ENCODE measurements at regions not wholly inside any gene's neighbourhood (a gene's known extent, or its start where the extent isn't known, plus 50 kb on each side); places are given as distances from the start of the nearest gene placed in this dataset.

DNA sequence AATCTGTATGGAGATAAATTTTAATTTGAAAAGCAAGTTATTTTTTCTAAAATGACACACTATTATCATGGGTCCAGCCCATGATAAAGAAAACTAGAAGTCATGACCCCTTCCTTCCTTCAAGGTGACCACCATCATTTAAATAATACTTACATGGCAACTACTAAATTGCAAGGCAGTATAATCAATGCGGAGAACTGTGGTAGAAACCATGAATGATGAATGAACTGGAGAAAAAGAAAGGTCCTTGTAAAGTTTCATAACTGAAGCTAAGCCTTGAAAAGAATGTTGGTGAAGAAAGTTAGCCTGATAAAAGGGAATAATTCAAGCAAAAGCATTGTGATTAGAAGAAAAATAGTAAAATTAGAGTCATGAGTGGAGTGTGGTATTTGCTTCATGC, 222.9 kb upstream of the TBC1D5 start:
- in situ Hi-C loops (cut with HindIII; ENCODE audit: low sequenced_read_pairs) = no loop called here

DNA sequence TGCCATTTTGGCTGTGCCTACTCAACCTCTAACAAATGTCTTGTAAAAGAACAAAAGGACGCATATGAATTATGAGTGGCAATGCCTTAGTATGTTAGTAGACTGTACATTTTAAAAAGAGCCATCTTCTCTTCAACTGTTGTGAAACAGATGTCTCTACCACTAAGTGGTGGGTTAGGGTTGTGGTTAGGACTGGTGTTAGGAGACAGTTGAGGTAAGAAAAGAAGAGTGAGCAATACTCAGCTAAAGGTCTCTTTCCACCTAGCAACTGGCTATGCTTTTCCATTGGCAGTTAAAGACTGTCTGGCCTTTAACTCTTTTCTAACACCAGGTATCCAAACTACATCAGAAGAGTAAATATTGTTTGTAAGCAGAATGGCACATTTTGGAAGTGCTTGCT, 221.7 kb upstream of the TBC1D5 start:
- in situ Hi-C loops (cut with HindIII; ENCODE audit: low sequenced_read_pairs) = no loop called here

DNA sequence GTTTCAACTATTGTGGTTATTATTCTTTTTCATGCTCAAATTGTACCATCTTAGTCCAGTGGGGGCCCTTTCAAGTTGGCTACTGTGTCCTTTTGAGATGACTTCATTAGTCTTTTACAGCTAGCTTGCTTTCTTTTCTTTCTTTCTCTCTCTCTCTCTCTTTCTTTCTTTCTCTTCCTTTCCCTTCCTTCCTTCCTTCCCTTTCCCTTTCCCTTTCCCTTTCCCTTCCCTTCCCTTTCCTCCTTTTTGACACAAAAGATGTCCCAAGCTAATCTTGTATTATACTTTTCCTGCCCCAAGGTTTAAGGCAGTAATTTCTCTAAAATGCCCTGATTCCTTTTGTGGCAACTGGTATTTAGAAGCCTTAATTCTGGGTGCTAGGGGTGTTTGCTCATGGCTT, 213.0 kb upstream of the TBC1D5 start:
- in situ Hi-C loops (cut with HindIII; ENCODE audit: low sequenced_read_pairs) = no loop called here

DNA sequence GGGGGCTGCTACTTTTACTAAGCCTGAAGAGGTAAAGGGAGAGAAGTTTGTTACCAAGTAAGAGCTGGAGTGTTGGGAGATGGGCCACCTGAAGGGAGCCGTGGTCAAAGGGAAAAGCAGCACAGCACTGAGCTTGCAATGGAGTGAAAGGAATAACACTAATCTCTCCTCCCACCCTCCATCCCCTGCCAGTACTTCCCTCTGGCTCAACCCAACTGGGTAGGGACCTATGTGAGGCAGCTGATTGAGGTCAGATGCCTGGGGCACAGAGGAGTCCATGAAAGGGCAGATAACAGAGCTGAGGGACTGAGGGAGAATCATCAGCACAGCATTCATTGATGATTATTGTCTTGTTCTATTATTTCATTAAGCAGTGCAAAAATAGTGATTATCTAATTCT, 212.4 kb upstream of the TBC1D5 start:
- in situ Hi-C loops (cut with HindIII; ENCODE audit: low sequenced_read_pairs) = no loop called here

DNA sequence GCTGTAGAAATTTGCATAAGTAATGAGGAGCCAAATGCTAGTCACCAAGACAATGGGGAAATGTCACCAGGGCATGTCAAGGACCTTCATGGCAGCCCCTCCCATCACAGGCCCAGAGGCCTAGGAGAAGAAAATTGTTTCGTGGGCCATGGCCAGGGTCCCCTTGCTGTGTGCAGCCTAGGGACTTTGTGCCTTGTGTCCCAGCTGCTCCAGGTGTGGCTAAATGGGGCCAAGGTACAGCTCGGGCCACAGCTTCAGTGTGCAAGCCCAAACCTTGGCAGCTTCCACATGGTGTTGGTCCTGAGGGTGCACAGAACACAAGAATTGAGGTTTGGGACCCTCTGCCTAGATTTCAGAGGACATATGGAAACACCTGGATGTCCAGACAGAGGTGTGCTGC, 208.8 kb upstream of the TBC1D5 start:
- in situ Hi-C loops (cut with HindIII; ENCODE audit: low sequenced_read_pairs) = no loop called here

DNA sequence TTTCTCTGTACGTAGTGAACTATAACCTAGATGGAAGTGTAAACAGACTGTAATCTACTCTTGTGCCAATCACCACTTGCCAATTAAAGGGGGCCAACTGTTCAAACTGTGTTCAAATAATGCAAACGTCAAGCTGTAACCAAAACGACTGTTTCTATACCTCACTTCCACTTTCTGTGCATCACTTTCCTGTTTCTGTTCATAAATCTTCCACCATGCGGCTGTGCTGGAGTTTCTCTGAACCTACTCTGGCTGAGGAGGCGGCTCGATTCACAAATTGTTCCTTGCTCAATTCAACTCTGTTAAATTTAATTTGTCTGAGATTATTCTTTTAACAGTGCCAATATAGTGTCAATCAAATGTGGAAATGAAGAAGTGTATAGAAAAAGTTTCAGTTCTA, 206.7 kb upstream of the TBC1D5 start:
- in situ Hi-C loops (cut with HindIII; ENCODE audit: low sequenced_read_pairs) = no loop called here

DNA sequence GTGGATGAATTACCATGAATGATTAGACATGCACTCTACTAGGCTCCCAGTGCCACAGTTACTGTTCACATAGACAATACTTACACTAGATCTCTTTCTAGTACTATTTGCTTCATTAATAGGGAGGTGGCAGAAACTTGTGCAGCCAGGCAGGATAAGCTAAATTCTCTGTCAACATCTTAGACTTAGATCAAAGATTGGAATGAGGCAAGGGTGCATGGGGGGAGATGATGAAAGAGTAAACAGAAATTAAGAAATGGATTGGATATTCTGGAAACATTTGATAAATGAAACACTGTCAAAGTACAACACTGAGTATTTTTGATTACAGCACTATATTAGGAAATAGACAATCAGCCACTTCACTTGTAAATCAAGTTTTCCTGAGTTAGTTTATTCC, 205.4 kb upstream of the TBC1D5 start:
- in situ Hi-C loops (cut with HindIII; ENCODE audit: low sequenced_read_pairs) = no loop called here

DNA sequence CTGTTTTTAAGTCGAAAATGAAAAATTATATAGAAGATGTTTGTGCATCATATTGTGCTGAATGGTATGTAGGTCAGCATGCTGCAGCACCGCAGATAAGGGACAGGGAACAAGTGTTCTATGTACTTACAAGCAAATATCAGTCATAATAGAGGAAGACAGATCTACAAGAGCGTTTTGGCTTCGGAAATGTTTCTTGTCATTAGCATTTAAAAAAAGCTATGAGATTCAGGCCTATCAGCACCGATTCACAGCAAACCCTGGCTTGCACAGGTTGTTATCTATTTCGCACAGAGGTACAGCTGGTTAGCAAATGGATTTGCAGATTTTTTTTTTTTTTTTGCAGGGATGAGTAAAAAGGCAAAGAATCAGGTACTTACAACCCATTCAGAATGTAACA, 204.2 kb upstream of the TBC1D5 start:
- in situ Hi-C loops (cut with HindIII; ENCODE audit: low sequenced_read_pairs) = no loop called here

DNA sequence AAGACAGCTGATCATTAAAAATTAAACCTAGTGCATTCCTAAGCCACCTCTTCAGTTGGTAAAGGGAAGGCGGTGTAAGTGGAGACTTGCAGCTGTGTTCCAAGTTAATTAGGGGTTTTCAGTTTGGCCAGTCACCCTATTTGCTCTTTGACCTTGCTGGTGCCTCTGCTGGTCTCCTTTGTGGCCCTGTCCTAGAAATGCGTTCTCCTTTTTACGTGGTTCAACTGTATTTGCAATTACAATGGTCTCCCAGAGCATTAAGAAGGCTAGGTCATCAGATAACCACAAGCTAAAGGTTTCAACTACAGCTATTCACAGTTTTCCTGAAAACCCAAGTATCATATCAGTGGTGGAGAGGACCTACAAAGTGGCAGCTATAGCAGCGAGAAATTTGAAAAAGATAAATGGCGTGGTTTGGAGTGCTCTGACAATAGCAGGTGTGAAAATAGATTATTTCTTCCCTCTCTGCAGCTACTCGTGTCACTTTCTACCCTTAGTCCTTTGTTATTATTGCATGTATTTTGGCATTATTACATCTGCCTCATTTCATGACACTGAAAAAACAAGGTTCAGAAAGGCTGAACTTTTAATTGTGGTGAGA, 203.5 kb upstream of the TBC1D5 start:
- in situ Hi-C loops (cut with HindIII; ENCODE audit: low sequenced_read_pairs) = no loop called here

DNA sequence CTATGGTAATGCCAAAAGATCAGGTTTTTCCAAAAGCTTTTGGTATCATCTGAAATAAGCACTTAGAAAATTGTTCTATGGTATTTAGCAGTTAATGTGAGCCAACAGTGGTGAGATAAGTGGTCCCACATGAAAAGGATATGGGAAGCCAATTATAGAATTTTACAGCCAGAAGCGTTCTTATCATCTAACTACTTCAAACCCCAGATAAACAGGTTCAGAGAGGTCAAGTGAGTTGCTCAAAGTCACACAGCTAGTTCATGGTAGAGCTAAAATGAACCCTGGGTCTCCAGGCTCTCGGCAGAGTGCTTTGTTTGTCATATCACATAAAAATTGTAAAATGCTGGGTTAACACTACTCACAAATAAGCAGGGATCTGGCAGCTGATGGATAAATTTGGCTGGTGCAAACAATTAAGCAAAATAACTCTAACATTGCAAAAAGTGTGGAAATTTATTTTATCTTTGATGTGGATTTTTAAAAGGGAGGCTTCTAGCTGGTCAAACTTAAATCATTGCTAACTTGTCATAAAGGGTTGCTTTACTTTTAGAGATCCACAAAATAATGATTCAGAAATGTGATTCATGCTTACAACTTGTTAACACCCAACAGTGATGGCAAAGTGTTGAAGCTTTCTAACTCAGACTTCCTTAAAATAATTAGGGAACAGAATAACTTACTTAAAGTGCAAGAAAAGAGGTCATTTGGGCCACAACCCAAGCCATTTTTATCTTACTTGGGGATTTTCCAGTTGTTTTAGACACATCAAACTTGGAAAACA, 202.8 kb upstream of the TBC1D5 start:
- in situ Hi-C loops (cut with HindIII; ENCODE audit: low sequenced_read_pairs) = no loop called here

DNA sequence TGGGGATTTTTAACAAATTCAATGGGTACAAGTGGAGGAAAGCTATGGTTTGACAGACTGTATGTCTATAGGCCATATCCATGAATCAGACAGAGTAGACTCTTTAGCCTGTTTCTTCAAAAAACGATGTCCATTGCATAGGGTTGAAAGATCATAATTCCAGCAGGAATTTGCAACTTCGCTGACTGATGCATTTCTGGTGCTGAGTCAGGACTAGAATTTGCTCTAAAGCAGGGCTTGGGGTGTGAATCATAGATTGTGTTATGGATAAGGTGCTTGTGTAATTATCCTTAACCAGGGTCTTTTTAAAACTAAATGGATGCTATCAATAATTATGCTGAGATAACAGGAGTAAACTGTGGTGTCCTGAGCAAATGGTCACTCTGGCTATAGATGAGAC, 200.4 kb upstream of the TBC1D5 start:
- in situ Hi-C loops (cut with HindIII; ENCODE audit: low sequenced_read_pairs) = no loop called here

DNA sequence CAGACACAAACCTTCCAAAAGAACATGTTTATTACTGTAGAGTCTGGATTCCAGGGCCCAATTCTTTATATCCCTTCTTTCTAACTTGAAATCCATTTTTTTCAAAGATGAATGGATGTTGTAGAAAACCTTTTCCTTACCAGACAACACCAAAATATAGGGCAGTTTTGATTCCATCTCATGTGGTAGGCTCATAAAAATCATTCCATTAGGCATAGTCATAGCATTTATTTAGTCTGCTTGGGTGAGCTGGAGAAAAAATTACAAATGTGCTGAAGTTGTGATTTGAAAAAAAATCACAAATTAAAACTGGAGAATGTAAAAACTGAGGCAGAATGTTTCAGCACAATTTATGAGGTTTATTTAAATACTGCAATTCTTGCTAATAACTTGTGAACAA, 199.3 kb upstream of the TBC1D5 start:
- in situ Hi-C loops (cut with HindIII; ENCODE audit: low sequenced_read_pairs) = no loop called here

DNA sequence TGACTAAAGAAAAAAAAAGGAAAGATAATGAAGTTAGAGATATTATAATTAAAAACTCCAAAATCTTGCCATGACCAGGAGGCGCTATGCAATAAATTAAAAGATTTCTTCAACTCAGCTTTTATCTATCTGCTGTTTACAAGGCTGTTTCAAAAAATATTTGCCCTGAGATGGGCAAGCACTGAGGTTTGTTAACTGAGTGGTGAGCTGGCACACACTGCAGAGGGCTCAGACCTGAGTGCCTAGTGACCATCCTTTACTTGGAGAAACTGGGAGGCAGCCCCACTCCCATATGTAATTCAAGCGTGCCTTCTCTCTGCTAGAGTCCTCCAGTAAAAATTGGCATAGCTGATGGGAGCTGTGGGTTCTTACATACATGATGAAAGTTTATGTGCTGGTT, 198.7 kb upstream of the TBC1D5 start:
- in situ Hi-C loops (cut with HindIII; ENCODE audit: low sequenced_read_pairs) = no loop called here

DNA sequence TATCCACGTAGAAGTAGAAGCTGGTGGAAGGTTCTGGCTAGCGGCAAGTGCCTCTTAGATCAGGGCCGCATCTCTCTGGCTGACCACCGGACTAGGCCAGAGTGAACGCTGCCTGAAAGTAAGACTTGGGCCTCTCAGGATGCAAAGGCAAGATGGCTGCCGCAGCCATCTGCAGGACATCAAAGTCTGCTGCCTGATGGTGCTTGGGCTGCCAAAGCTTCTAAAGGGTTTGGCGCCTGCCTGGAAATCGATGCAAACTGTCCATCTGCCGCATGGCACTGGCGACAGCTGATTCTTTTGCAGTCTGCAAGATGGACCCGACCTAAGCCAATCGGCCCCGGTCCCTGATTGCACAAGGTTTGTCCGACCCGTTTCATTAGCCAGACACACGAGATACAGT, 196.7 kb upstream of the TBC1D5 start:
- in situ Hi-C loops (cut with HindIII; ENCODE audit: low sequenced_read_pairs) = no loop called here

DNA sequence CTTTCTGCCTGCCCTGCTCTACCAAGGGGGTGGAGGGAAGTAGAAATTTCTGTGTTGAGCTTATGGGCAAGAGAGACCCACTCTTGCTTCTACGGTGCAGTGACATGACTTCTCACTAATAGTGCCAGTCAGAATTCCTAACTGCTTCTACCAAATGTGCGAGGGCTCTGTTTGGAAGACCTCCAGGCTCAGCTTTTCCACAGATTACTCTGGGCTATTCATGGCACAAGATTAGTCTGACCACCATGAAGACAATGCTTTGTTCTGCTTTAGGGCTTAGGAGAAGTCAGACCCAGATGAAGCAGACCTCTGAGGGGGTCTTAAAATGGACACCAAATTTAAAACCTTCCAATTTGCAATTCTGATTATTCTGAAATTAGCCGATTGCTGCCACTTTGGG, 195.9 kb upstream of the TBC1D5 start:
- in situ Hi-C loops (cut with HindIII; ENCODE audit: low sequenced_read_pairs) = no loop called here

DNA sequence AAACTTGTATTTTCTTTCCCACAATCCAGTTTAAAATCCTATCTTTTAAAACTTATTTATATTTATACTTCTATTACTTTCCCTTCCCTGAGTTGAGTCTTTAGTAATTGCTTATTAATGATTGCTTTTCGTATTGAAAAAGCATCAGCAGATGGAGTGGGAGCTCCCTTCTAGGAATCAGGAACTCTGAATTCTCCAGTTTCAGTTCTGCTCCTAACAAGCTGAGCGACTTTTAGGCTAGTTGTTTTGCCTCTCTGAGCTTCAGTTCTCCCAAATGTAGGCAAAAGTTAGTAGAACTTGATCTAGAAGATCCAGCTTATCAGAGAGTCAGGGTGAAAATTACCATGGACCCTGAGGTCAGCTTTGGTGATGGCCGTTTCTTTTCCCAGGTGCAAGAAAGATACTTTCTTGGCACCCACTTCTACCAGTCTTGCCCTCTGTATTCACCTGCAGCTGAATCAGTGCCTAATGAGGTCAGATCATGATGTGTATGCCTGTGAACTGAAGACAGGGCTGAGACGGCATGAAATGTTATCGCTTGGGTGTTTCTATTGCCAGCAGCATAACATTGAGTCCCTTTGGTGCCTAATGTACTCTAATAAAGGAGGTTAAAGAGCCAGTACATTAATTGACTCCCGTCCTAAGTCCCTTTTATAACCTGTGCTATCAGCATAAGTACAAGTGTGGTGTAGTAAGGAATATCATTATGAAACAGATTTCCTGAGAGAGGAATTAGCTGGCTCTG, 194.5 kb upstream of the TBC1D5 start:
- in situ Hi-C loops (cut with HindIII; ENCODE audit: low sequenced_read_pairs) = no loop called here

DNA sequence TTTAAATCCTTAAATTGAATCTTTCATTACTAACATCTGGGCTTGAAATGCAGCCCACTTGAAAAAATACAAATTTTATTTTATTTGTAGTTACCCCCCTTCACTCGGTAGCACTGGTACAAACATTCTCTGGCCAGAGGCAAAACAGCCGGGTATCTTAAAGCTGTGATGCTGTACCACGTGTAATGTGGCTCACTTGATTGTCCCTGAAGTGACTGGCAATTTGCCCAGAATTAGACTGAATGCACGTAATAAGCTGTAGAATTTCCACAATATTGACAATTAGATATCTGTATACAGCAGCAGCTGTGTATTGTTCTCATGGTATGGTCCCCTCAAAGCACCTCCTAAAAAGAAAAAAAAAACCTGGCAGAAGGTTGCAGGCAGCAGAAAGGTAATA, 192.8 kb upstream of the TBC1D5 start:
- in situ Hi-C loops (cut with HindIII; ENCODE audit: low sequenced_read_pairs) = no loop called here

DNA sequence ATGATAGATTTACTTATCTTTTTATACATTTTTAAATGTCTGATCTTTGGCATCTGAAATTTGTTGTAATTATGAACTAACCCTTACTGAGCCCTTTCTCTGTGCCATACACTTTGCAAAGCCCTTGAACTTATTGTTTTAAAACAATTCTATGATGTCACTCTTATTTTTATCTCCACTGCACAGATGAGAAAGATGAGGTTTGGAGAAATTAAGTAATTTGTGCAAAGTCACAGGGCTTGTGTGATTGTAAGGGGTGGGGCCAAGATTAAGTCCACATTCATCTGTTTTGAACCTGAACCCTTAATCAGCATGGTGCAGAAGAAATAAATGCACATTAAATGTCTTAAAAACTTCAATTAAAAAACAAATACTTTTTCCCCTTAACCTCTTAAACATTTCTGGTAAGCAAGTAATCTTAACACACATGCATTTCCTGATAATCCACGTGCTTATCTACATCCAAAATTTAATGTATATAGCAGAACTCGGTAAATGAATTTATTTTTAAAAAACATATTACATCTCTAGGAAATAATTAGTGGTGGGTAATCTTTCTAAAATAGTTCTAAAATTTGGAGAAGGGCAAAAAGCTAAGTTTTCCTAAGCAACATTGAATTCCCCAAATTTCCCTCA, 189.8 kb upstream of the TBC1D5 start:
- in situ Hi-C loops (cut with HindIII; ENCODE audit: low sequenced_read_pairs) = no loop called here

DNA sequence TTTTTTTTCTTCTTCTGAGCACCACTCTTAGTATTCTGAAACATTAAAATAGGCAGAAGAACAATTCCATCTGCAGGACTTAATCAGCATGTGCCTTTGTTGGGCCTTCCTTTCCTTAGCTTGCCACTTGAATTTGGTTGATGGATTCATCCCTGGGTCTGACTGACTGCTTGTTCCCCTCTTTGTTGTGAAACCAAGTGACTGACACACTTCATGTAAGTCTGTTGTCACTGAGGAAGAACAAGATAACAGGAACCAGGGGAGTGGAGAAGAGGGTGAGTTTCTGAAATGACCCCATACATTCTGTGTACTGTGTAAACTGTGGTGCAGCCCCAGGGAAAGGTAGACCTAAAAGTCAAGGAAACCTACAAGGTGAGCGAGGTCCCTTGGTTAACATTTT, 188.7 kb upstream of the TBC1D5 start:
- in situ Hi-C loops (cut with HindIII; ENCODE audit: low sequenced_read_pairs) = no loop called here

DNA sequence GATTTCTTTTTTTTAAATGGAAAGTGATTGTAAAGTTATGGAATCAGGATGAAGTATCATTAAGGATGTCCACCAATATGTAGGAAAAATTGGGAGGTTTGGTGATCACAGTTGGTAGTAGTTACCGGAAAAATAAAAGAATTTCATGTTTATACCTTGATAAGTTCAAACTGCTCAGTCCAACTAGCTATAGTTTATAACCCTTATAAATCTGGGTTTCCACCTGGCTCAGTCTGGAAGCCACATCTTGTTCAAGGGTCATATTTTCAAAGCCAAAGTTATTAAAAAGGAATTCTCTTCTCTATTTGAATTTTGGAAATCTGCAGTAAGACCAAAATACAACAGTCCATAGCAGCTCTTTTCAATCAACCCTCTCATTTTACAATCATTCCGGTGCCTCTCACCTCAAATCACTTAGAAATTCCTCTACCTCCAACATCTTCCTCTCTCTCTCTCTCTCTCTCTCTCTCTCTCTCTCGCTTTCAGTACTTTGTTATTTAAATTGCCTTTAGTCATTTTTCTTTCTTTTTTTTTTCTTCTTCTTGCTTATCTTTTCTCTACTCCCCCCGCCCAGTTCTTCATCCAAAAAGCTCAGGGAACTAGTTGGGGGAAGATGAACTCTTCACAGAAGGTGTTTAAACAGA, 186.2 kb upstream of the TBC1D5 start:
- in situ Hi-C loops (cut with HindIII; ENCODE audit: low sequenced_read_pairs) = no loop called here

DNA sequence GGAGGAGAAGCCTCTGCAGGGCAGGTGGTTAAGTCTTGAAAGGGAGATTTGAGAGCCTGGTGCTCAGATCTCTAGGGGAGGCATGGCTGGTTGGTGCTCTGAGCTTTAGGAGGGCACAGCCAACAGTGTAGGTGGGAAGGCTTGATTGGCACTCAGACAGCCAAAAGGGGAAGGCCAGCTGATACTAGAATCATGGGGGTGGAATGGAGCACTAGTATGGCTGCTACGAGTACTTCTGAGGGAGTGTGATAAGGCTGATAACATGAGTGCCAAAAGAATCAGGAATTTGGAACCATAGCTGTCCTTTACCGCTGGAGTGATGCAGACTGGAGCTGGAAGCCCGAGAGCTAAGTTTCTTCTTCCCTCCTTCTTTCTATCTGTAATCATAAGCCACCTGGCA, 184.6 kb upstream of the TBC1D5 start:
- in situ Hi-C loops (cut with HindIII; ENCODE audit: low sequenced_read_pairs) = no loop called here

All from DLD1 (cell line).